ENCODE measurements at regions not wholly inside any gene's neighbourhood (a gene's known extent, or its start where the extent isn't known, plus 50 kb on each side); places are given as distances from the start of the nearest gene placed in this dataset.

DNA sequence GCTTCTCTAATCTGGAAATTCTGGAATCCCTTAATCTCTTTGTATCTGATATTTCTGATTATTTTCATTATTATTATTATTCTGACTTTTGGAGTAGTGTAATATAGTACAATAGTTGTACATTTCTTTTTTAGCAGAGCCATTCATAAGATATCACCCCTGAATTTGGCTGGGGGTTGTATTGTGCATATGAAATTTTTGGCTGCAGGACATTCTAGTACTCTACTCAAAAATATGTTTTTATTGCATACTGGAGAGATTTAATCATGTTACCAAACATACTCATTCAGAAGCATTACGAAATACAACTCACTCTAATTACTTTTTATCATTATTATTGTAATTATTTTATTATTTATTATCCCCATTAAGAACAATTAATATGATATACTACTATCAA is 589.7 kb upstream of the KCNMB2 start:
- no peaks in the 10 kb centered on the region for H3K36me3 ChIP-seq (ENCODE audit: insufficient read depth, low read length)
- H3K27me3 ChIP-seq (ENCODE audit: insufficient read depth, low read depth, low read length) = no peaks in the 10 kb centered on the region
- no peak overlapping the region for H3K4me3 ChIP-seq (ENCODE audit: low read length)
- no peaks in the 10 kb centered on the region for H3K9me2 ChIP-seq (ENCODE audit: insufficient read depth, low read length)
- H3F3A ChIP-seq (ENCODE audit: insufficient read depth, low read length, poor library complexity, severe bottlenecking) = no peaks in the 10 kb centered on the region
- TF ChIP-seq MXI1 (conservative IDR thresholded peaks at IDR 0.05; ENCODE audit: poor library complexity, severe bottlenecking) (no peak), SMC3 (conservative IDR thresholded peaks at IDR 0.05; ENCODE audit: poor library complexity) (no peak), TAF1 (IDR thresholded peaks at IDR 0.05; ENCODE audit: low read depth) (no peak), POLR2AphosphoS5 (IDR thresholded peaks at IDR 0.05) (no peak), EZH2 (IDR thresholded peaks at IDR 0.05; ENCODE audit: borderline replicate concordance, insufficient read depth, low read length, poor library complexity, severe bottlenecking) (no peak)
- TF ChIP-seq, protein P1, sequence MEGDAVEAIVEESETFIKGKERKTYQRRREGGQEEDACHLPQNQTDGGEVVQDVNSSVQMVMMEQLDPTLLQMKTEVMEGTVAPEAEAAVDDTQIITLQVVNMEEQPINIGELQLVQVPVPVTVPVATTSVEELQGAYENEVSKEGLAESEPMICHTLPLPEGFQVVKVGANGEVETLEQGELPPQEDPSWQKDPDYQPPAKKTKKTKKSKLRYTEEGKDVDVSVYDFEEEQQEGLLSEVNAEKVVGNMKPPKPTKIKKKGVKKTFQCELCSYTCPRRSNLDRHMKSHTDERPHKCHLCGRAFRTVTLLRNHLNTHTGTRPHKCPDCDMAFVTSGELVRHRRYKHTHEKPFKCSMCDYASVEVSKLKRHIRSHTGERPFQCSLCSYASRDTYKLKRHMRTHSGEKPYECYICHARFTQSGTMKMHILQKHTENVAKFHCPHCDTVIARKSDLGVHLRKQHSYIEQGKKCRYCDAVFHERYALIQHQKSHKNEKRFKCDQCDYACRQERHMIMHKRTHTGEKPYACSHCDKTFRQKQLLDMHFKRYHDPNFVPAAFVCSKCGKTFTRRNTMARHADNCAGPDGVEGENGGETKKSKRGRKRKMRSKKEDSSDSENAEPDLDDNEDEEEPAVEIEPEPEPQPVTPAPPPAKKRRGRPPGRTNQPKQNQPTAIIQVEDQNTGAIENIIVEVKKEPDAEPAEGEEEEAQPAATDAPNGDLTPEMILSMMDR (IDR thresholded peaks at IDR 0.05; ENCODE audit: poor library complexity, severe bottlenecking) = no peak
- TF ChIP-seq, protein P2, sequence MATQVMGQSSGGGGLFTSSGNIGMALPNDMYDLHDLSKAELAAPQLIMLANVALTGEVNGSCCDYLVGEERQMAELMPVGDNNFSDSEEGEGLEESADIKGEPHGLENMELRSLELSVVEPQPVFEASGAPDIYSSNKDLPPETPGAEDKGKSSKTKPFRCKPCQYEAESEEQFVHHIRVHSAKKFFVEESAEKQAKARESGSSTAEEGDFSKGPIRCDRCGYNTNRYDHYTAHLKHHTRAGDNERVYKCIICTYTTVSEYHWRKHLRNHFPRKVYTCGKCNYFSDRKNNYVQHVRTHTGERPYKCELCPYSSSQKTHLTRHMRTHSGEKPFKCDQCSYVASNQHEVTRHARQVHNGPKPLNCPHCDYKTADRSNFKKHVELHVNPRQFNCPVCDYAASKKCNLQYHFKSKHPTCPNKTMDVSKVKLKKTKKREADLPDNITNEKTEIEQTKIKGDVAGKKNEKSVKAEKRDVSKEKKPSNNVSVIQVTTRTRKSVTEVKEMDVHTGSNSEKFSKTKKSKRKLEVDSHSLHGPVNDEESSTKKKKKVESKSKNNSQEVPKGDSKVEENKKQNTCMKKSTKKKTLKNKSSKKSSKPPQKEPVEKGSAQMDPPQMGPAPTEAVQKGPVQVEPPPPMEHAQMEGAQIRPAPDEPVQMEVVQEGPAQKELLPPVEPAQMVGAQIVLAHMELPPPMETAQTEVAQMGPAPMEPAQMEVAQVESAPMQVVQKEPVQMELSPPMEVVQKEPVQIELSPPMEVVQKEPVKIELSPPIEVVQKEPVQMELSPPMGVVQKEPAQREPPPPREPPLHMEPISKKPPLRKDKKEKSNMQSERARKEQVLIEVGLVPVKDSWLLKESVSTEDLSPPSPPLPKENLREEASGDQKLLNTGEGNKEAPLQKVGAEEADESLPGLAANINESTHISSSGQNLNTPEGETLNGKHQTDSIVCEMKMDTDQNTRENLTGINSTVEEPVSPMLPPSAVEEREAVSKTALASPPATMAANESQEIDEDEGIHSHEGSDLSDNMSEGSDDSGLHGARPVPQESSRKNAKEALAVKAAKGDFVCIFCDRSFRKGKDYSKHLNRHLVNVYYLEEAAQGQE (IDR thresholded peaks at IDR 0.05; ENCODE audit: borderline replicate concordance) = no peak
- no peaks in the 10 kb centered on the region for H3K79me2 ChIP-seq (replicated peaks; ENCODE audit: insufficient read depth, low read length)
- no peaks in the 10 kb centered on the region for H4K20me1 ChIP-seq (ENCODE audit: insufficient read depth)
- H3K27ac ChIP-seq (ENCODE audit: low read length) = no peak overlapping the region
- H3K4me2 ChIP-seq (ENCODE audit: low read length) = no peak overlapping the region
- no peak overlapping the region for H3K9ac ChIP-seq (ENCODE audit: low read length)
- H3K9me3 ChIP-seq (ENCODE audit: low read length) = no peaks in the 10 kb centered on the region
- H2AFZ ChIP-seq (ENCODE audit: low read depth, low read length) = no peak overlapping the region

DNA sequence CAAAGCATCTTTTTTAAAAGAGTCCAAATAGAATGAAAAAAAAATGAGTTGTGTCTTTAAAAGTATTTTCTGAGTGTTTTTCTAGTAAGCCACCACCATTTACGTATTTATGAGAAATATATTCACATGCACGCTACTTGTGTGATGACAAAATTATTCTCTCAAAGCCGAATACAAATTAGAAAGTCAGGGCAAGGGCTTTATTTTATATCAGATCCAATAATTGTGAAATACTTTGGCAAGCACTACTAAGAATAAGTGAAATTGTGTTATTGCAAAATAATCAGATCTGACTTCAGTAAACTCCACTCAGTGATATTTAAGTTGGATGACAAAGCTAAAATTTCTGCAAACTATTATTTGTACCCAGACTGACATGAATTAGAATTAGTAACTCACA is 589.3 kb upstream of the KCNMB2 start:
- H4K20me1 ChIP-seq (ENCODE audit: insufficient read depth) = no peaks in the 10 kb centered on the region
- no peaks in the 10 kb centered on the region for H3F3A ChIP-seq (ENCODE audit: insufficient read depth, low read length, poor library complexity, severe bottlenecking)
- H2AFZ ChIP-seq (ENCODE audit: low read depth, low read length) = no peak overlapping the region
- H3K9me3 ChIP-seq (ENCODE audit: low read length) = no peaks in the 10 kb centered on the region
- TF ChIP-seq SMC3 (conservative IDR thresholded peaks at IDR 0.05; ENCODE audit: poor library complexity) (no peak), EZH2 (IDR thresholded peaks at IDR 0.05; ENCODE audit: borderline replicate concordance, insufficient read depth, low read length, poor library complexity, severe bottlenecking) (no peak)
- no peaks in the 10 kb centered on the region for H3K9me2 ChIP-seq (ENCODE audit: insufficient read depth, low read length)
- H3K27ac ChIP-seq (ENCODE audit: low read length) = no peak overlapping the region
- H3K4me3 ChIP-seq (ENCODE audit: low read length) = no peak overlapping the region
- H3K27me3 ChIP-seq (ENCODE audit: insufficient read depth, low read depth, low read length) = no peaks in the 10 kb centered on the region
- no peaks in the 10 kb centered on the region for H3K36me3 ChIP-seq (ENCODE audit: insufficient read depth, low read length)
- no peak overlapping the region for H3K4me2 ChIP-seq (ENCODE audit: low read length)
- H3K79me2 ChIP-seq (replicated peaks; ENCODE audit: insufficient read depth, low read length) = no peaks in the 10 kb centered on the region
- H3K9ac ChIP-seq (ENCODE audit: low read length) = no peak overlapping the region

DNA sequence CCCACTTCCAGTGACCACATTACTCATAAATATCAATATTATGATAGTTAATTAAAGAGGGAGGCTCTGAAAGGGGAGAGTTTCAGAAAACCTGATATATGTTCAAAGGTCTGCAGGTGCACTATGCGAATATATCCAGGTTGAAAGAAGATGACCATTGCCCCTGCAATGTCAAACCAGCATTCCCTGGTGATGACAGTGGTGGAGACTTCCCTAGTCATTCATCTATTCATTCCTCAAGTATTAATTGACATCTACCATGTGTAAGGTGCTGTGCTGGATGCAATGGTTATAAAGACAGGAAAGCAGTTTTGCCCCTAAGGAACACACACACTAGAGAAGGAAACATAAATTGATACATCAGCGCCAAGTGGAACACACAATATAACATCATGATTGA is 588.3 kb upstream of the KCNMB2 start:
- Histone ChIP-seq H3K36me3 (ENCODE audit: insufficient read depth, low read length) (no peaks in the 10 kb centered on the region), H3K4me2 (ENCODE audit: low read length) (no peak overlapping the region), H3K79me2 (replicated peaks; ENCODE audit: insufficient read depth, low read length) (no peaks in the 10 kb centered on the region), H3K9me3 (ENCODE audit: low read length) (no peaks in the 10 kb centered on the region), H3K9ac (ENCODE audit: low read length) (no peak overlapping the region), H3F3A (ENCODE audit: insufficient read depth, low read length, poor library complexity, severe bottlenecking) (no peaks in the 10 kb centered on the region), H2AFZ (ENCODE audit: low read depth, low read length) (no peak overlapping the region), H3K27me3 (ENCODE audit: insufficient read depth, low read depth, low read length) (no peaks in the 10 kb centered on the region), H3K4me3 (ENCODE audit: low read length) (no peak overlapping the region), H3K27ac (ENCODE audit: low read length) (no peak overlapping the region), H3K9me2 (ENCODE audit: insufficient read depth, low read length) (no peaks in the 10 kb centered on the region), H4K20me1 (ENCODE audit: insufficient read depth) (no peaks in the 10 kb centered on the region)
- TF ChIP-seq, protein P2 (IDR thresholded peaks at IDR 0.05; ENCODE audit: borderline replicate concordance) = no peak
- no peak for TF ChIP-seq MXI1 (conservative IDR thresholded peaks at IDR 0.05; ENCODE audit: poor library complexity, severe bottlenecking)
- TF ChIP-seq EZH2 (IDR thresholded peaks at IDR 0.05; ENCODE audit: borderline replicate concordance, insufficient read depth, low read length, poor library complexity, severe bottlenecking) = no peak
- no peak for TF ChIP-seq TAF1 (IDR thresholded peaks at IDR 0.05; ENCODE audit: low read depth)
- TF ChIP-seq RAD21 (conservative IDR thresholded peaks at IDR 0.05) = no peak
- no peak for TF ChIP-seq SMC3 (conservative IDR thresholded peaks at IDR 0.05; ENCODE audit: poor library complexity)
- TF ChIP-seq POLR2AphosphoS5 (IDR thresholded peaks at IDR 0.05) = no peak
- TF ChIP-seq, protein P1 (IDR thresholded peaks at IDR 0.05; ENCODE audit: poor library complexity, severe bottlenecking) = no peak
- TF ChIP-seq EP300 (conservative IDR thresholded peaks at IDR 0.05; ENCODE audit: poor library complexity, severe bottlenecking) = no peak

All from neural cell (in vitro differentiated cells).